ENCODE measurements at regions not wholly inside any gene's neighbourhood (a gene's known extent, or its start where the extent isn't known, plus 50 kb on each side); places are given as distances from the start of the nearest gene placed in this dataset.
"Not testable (repeated sequence)": the region's sequence is repeated elsewhere in the genome, so short reads cannot be mapped to it uniquely, and the experiment has no call there.

- not testable (repeated sequence) for DNase-seq (ENCODE audit: low read depth)
Observed at GRCh38 chr18:65162086-65162485, 588.7 kb upstream of the CDH7 start.

- no peak for DNase-seq (ENCODE audit: low read depth)
Observed at GRCh38 chr18:65146482-65147021, 604.3 kb upstream of the CDH7 start.

- no peak for DNase-seq (ENCODE audit: low read depth)
Observed at GRCh38 chr18:65145312-65145711, 605.5 kb upstream of the CDH7 start.

GRCh38 chr18:65133610-65134009, 617.2 kb upstream of the CDH7 start:
- DNase-seq (ENCODE audit: low read depth), result no peak

GRCh38 chr18:65124633-65125032, 626.2 kb upstream of the CDH7 start:
- DNase-seq (ENCODE audit: low read depth), result no peak

GRCh38 chr18:65103864-65104263, 646.9 kb upstream of the CDH7 start:
- DNase-seq (ENCODE audit: low read depth), result no peak

GRCh38 chr18:65093346-65093745, 657.5 kb upstream of the CDH7 start:
- DNase-seq (ENCODE audit: low read depth), result no peak

- DNase-seq (ENCODE audit: low read depth), result no peak
Observed at GRCh38 chr18:65091744-65092329, 659.0 kb upstream of the CDH7 start.

- DNase-seq (ENCODE audit: low read depth), result no peak
Observed at GRCh38 chr18:65082907-65083306, 667.9 kb upstream of the CDH7 start.

- no peak for DNase-seq (ENCODE audit: low read depth)
Observed at GRCh38 chr18:65081786-65082185, 669.0 kb upstream of the CDH7 start.

- DNase-seq (ENCODE audit: low read depth), result no peak
Observed at GRCh38 chr18:65073060-65073550, 677.7 kb upstream of the CDH7 start.

- DNase-seq (ENCODE audit: low read depth), result no peak
Observed at GRCh38 chr18:65057439-65058083, 693.3 kb upstream of the CDH7 start.

- DNase-seq (ENCODE audit: low read depth), result no peak
Observed at GRCh38 chr18:65056575-65056974, 694.2 kb upstream of the CDH7 start.

GRCh38 chr18:65049586-65049985, 701.2 kb upstream of the CDH7 start:
- DNase-seq (ENCODE audit: low read depth), result no peak

GRCh38 chr18:65039578-65039977, 711.2 kb upstream of the CDH7 start:
- no peak for DNase-seq (ENCODE audit: low read depth)

GRCh38 chr18:65035701-65036100, 715.1 kb upstream of the CDH7 start:
- no peak for DNase-seq (ENCODE audit: low read depth)

- no peak for DNase-seq (ENCODE audit: low read depth)
Observed at GRCh38 chr18:65025756-65026155, 725.1 kb upstream of the CDH7 start.

- DNase-seq (ENCODE audit: low read depth), result no peak
Observed at GRCh38 chr18:65021021-65021420, 729.8 kb upstream of the CDH7 start.

- no peak for DNase-seq (ENCODE audit: low read depth)
Observed at GRCh38 chr18:65018184-65018583, 732.6 kb upstream of the CDH7 start.

GRCh38 chr18:65017372-65017760, 733.4 kb upstream of the CDH7 start:
- DNase-seq (ENCODE audit: low read depth), result no peak

- DNase-seq (ENCODE audit: low read depth), result no peak
Observed at GRCh38 chr18:65016631-65017371, 734.0 kb upstream of the CDH7 start.

GRCh38 chr18:64994370-64994769, 756.4 kb upstream of the CDH7 start:
- DNase-seq (ENCODE audit: low read depth), result no peak

- no peak for DNase-seq (ENCODE audit: low read depth)
Observed at GRCh38 chr18:64993695-64994094, 757.1 kb upstream of the CDH7 start.

All from forelimb muscle (tissue), 1 donor.